SU-DHL-6 (cell line): ENCODE measurements at regions not wholly inside any gene's neighbourhood (a gene's known extent, or its start where the extent isn't known, plus 50 kb on each side); places are given as distances from the start of the nearest gene placed in this dataset.

Experiments used
- H2AFZ ChIP-seq: fragments of 200-600 bp; sonication (generic); 2 replicates; pipeline ENCODE4 v1.6.1; 2014; ENCODE audit warnings: low read depth, mild to moderate bottlenecking, moderate library complexity, mixed read lengths, antibody characterized with exemption, low read length; ENCODE audit not compliant: severe bottlenecking
- H3F3A ChIP-seq: fragments of 200-600 bp; shearing (Covaris generic); 2 replicates; pipeline ENCODE4 v1.6.0; 2016; ENCODE audit warnings: antibody characterized with exemption, mild to moderate bottlenecking; ENCODE audit not compliant: insufficient read depth
- H3K27ac ChIP-seq: fragments of 200-600 bp; sonication (generic); 2 replicates; pipeline ENCODE4 v1.5.1; 2016; ENCODE audit warnings: low read depth, mild to moderate bottlenecking, low read length, moderate library complexity, mixed read lengths
- H3K27me3 ChIP-seq: fragments of 200-600 bp; sonication (generic), shearing (Covaris generic); 2 replicates; pipeline ENCODE4 v1.6.0; 2014; ENCODE audit warnings: mild to moderate bottlenecking, low read length
- H3K36me3 ChIP-seq: fragments of 200-600 bp; sonication (generic); 2 replicates; pipeline ENCODE4 v1.6.1; 2014; ENCODE audit warnings: mild to moderate bottlenecking, low read length, mixed read lengths
- H3K4me2 ChIP-seq: fragments of 300-600, 200-600 bp; shearing (Covaris generic), sonication (generic); 2 replicates; pipeline ENCODE4 v1.6.0; 2014; ENCODE audit warnings: low read length, low read depth, mild to moderate bottlenecking; ENCODE audit not compliant: poor library complexity, severe bottlenecking
- H3K4me3 ChIP-seq: fragments of 200-600 bp; sonication (generic); 2 replicates; pipeline ENCODE4 v1.5.1; 2014; ENCODE audit warnings: antibody characterized with exemption, low read length, mild to moderate bottlenecking, mixed read lengths; ENCODE audit not compliant: insufficient read depth, poor library complexity, severe bottlenecking
- H3K79me2 ChIP-seq: fragments of 200-600 bp; sonication (generic); 2 replicates; pipeline ENCODE4 v1.6.1; 2014; ENCODE audit warnings: mild to moderate bottlenecking, low read length, moderate library complexity; ENCODE audit not compliant: insufficient read depth
- H3K9ac ChIP-seq: fragments of 200-600 bp; sonication (generic); 2 replicates; pipeline ENCODE4 v1.7.0; 2014; ENCODE audit warnings: mild to moderate bottlenecking, low read length
- H3K9me2 ChIP-seq: fragments of 200-600 bp; sonication (generic); replicated peaks from 2 replicates; pipeline ENCODE4 v1.6.1; 2014; ENCODE audit warnings: low read length; ENCODE audit not compliant: insufficient read depth
- H3K9me3 ChIP-seq: fragments of 200-600 bp; sonication (generic); 2 replicates; pipeline ENCODE4 v1.6.1; 2014; ENCODE audit warnings: low read length, mixed read lengths; ENCODE audit not compliant: insufficient read depth
- H4K20me1 ChIP-seq: fragments of 200-600 bp; sonication (generic); 2 replicates; pipeline ENCODE4 v1.6.1; 2014; ENCODE audit warnings: low read depth, mild to moderate bottlenecking, antibody characterized with exemption, low read length, moderate library complexity, mixed read lengths
- EZH2phosphoT487 ChIP-seq: fragments of 200-600 bp; sonication (generic), shearing (Covaris generic); conservative IDR thresholded peaks from 2 replicates; pipeline ENCODE4 v1.6.1; 2018; ENCODE audit warnings: mild to moderate bottlenecking, antibody characterized with exemption, low read length, moderate library complexity, mixed read lengths
- TF ChIP-seq, protein P1 (sequence below): fragments of 200-600 bp; sonication (generic); IDR thresholded peaks from one replicate; pipeline ENCODE4 v1.5.1; 2017; ENCODE audit warnings: antibody characterized with exemption, mild to moderate bottlenecking, low read length, moderate library complexity; ENCODE audit not compliant: insufficient read depth, poor library complexity, severe bottlenecking

DNA sequence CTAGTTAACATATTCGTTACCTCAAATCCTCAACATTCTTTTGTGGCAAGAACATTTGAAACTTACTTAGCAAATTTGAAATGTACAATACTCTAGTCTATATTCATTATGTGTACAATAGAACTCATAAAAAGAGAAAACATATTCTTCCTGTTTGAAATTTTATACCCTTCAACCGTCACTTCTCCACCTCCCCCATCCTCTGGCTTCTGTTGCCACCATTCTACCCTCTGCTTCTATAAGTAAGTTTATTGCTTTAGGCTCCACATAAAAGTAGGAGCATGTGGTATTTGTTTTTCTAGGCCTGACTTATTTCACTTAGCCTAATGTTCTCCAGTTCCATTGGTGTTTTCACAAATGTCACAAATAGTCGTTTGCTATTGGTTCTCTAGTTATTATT is 205.3 kb downstream of the TENT5A start:
- Histone ChIP-seq H3K9ac (no peak overlapping the region), H3K27ac (no peak overlapping the region), H3K4me2 (no peak overlapping the region), H3K9me2 (no peaks in the 10 kb centered on the region), H3K79me2 (no peaks in the 10 kb centered on the region), H2AFZ (no peak overlapping the region), H4K20me1 (no peaks in the 10 kb centered on the region), H3K27me3 (no peaks in the 10 kb centered on the region), H3K4me3 (no peak overlapping the region), H3F3A (no peaks in the 10 kb centered on the region), H3K36me3 (no peaks in the 10 kb centered on the region), H3K9me3 (no peaks in the 10 kb centered on the region)
- no peak for TF ChIP-seq EZH2phosphoT487
- TF ChIP-seq, protein P1, sequence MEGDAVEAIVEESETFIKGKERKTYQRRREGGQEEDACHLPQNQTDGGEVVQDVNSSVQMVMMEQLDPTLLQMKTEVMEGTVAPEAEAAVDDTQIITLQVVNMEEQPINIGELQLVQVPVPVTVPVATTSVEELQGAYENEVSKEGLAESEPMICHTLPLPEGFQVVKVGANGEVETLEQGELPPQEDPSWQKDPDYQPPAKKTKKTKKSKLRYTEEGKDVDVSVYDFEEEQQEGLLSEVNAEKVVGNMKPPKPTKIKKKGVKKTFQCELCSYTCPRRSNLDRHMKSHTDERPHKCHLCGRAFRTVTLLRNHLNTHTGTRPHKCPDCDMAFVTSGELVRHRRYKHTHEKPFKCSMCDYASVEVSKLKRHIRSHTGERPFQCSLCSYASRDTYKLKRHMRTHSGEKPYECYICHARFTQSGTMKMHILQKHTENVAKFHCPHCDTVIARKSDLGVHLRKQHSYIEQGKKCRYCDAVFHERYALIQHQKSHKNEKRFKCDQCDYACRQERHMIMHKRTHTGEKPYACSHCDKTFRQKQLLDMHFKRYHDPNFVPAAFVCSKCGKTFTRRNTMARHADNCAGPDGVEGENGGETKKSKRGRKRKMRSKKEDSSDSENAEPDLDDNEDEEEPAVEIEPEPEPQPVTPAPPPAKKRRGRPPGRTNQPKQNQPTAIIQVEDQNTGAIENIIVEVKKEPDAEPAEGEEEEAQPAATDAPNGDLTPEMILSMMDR, result no peak

DNA sequence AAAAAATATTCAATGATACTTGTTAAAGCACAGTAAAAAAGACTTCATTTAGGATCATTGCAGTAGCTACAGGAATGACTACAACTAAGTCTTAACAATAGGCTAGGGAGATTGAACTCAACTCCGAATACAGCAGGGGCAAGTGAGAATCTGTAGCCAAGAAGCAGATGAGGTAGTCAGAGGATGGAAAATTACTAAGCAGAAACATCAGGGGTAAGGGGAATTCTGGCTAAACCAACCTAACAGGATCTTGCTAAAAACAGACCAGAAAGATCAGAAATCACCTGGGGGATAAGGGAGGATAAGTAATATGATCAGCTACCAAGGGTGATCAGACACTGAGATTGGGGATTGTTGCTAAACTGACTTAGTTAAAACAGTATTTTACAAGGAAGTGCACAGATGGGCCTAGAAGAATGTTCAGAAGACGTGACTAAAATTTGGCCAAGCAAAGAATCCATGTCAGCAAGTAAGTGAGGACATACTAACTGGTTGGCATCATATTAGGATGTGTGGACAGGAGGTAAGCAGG is 217.5 kb downstream of the TENT5A start:
- no peak overlapping the region for H3K9ac ChIP-seq
- no peak overlapping the region for H3K4me2 ChIP-seq
- no peak overlapping the region for H3K27ac ChIP-seq
- no peaks in the 10 kb centered on the region for H3K9me3 ChIP-seq
- no peaks in the 10 kb centered on the region for H3F3A ChIP-seq
- no peaks in the 10 kb centered on the region for H3K79me2 ChIP-seq
- no peak overlapping the region for H2AFZ ChIP-seq
- H3K27me3 ChIP-seq, result no peaks in the 10 kb centered on the region
- no peaks in the 10 kb centered on the region for H3K36me3 ChIP-seq
- H3K4me3 ChIP-seq, result no peak overlapping the region
- no peaks in the 10 kb centered on the region for H3K9me2 ChIP-seq
- TF ChIP-seq, protein P1, result no peak
- TF ChIP-seq EZH2phosphoT487, result no peak
- H4K20me1 ChIP-seq, result no peaks in the 10 kb centered on the region

GRCh38 chr6:81531869-81532561 is 220.5 kb downstream of the TENT5A start:
- H3K27ac ChIP-seq, result no peak overlapping the region
- no peaks in the 10 kb centered on the region for H3F3A ChIP-seq
- no peaks in the 10 kb centered on the region for H3K36me3 ChIP-seq
- no peaks in the 10 kb centered on the region for H3K9me3 ChIP-seq
- H3K4me3 ChIP-seq, result no peak overlapping the region
- no peak overlapping the region for H2AFZ ChIP-seq
- TF ChIP-seq, protein P1, result no peak
- TF ChIP-seq EZH2phosphoT487, result no peak
- H3K9ac ChIP-seq, result no peak overlapping the region
- H3K79me2 ChIP-seq, result no peaks in the 10 kb centered on the region
- no peak overlapping the region for H3K4me2 ChIP-seq
- no peaks in the 10 kb centered on the region for H3K9me2 ChIP-seq
- H3K27me3 ChIP-seq, result no peaks in the 10 kb centered on the region
- H4K20me1 ChIP-seq, result no peaks in the 10 kb centered on the region
